Keratinocyte (primary cell): ENCODE measurements at regions not wholly inside any gene's neighbourhood (a gene's known extent, or its start where the extent isn't known, plus 50 kb on each side); places are given as distances from the start of the nearest gene placed in this dataset.

ENCODE experiments used
- DNase-seq: peaks from one replicate; pipeline ENCODE4 v3.0.0-alpha.2; 2011; ENCODE audit warnings: low read depth, missing footprints, low spot score
- FAIRE-seq: peaks from 2 replicates; lab custom pipeline; 2011; peaks lifted over from hg19 to GRCh38; lab: Jason Lieb, UNC
- H2AFZ ChIP-seq: 2 replicates; pipeline ENCODE4 v1.6.0; 2012; ENCODE audit warnings: low read length, control low read depth, inconsistent platforms; ENCODE audit not compliant: control insufficient read depth
- H3K27ac ChIP-seq: 2 replicates; pipeline ENCODE4 v1.5.1; 2011; ENCODE audit warnings: low read length; ENCODE audit not compliant: control insufficient read depth, insufficient read depth
- H3K27me3 ChIP-seq: 3 replicates; pipeline ENCODE4 v1.6.0; 2011; ENCODE audit warnings: low read length; ENCODE audit not compliant: control insufficient read depth, insufficient read depth; ENCODE audit errors: extremely low read depth
- H3K36me3 ChIP-seq, 2 experiments: 2 replicates in 1 of 2; 3 replicates in 1 of 2; pipeline ENCODE4 v1.5.1; 2011; ENCODE audit warnings: low read length in 2 of 2, mild to moderate bottlenecking in 1 of 2; ENCODE audit not compliant: control insufficient read depth in 2 of 2, insufficient read depth in 2 of 2; ENCODE audit errors: extremely low read depth in 1 of 2
- H3K4me1 ChIP-seq: 3 replicates; pipeline ENCODE4 v1.5.1; 2011; ENCODE audit warnings: low read length; ENCODE audit not compliant: control insufficient read depth, insufficient read depth; ENCODE audit errors: extremely low read depth
- H3K4me2 ChIP-seq: 3 replicates; pipeline ENCODE4 v1.6.0; 2011; ENCODE audit warnings: low read depth, low read length; ENCODE audit not compliant: control insufficient read depth, insufficient read depth; ENCODE audit errors: extremely low read depth
- H3K4me3 ChIP-seq, 3 experiments: fragments of 200-600 bp in 1 of 3; sonication (generic) in 1 of 3; 2 replicates in 2 of 3; 3 replicates in 1 of 3; pipeline ENCODE4 v1.5.1; 2011 to 2016; ENCODE audit warnings: low read length in 3 of 3, mild to moderate bottlenecking in 3 of 3, control low read depth in 2 of 3, inconsistent platforms in 1 of 3, low read depth in 1 of 3, mixed read lengths in 1 of 3, mixed run types in 1 of 3, moderate library complexity in 1 of 3; ENCODE audit not compliant: control insufficient read depth in 2 of 3, insufficient read depth in 2 of 3; ENCODE audit errors: extremely low read depth in 1 of 3
- H3K79me2 ChIP-seq: 2 replicates; pipeline ENCODE4 v1.6.0; 2012; ENCODE audit warnings: low read length; ENCODE audit not compliant: control insufficient read depth, insufficient read depth
- H3K9ac ChIP-seq: 3 replicates; pipeline ENCODE4 v1.6.0; 2011; ENCODE audit warnings: low read length; ENCODE audit not compliant: control insufficient read depth, insufficient read depth; ENCODE audit errors: extremely low read depth
- H3K9me1 ChIP-seq: 3 replicates; pipeline ENCODE4 v1.6.0; 2011; ENCODE audit warnings: low read length; ENCODE audit not compliant: control insufficient read depth, insufficient read depth; ENCODE audit errors: extremely low read depth
- H3K9me3 ChIP-seq: 2 replicates; pipeline ENCODE4 v1.5.1; 2012; ENCODE audit warnings: low read depth, low read length; ENCODE audit not compliant: control insufficient read depth
- H4K20me1 ChIP-seq: 3 replicates; pipeline ENCODE4 v1.6.0; 2011; ENCODE audit warnings: low read length; ENCODE audit not compliant: control insufficient read depth, insufficient read depth; ENCODE audit errors: extremely low read depth
- CTCF ChIP-seq, 3 experiments: IDR thresholded peaks in 1 of 3; conservative IDR thresholded peaks in 1 of 3; optimal IDR thresholded peaks in 1 of 3; 2 replicates in 2 of 3; 3 replicates in 1 of 3; pipeline versions ENCODE3 to v1.5.1; 2011; ENCODE audit warnings: low read length in 3 of 3, mild to moderate bottlenecking in 3 of 3, moderate library complexity in 2 of 3, control low read depth in 1 of 3, inconsistent platforms in 1 of 3; ENCODE audit not compliant: insufficient read depth in 2 of 3; ENCODE audit errors: extremely low read depth in 1 of 3
- EZH2 ChIP-seq: IDR thresholded peaks from one replicate; pipeline ENCODE4 v1.6.1; 2012; ENCODE audit warnings: inconsistent platforms, mild to moderate bottlenecking, low read length, moderate library complexity
- dilution Hi-C: fragments of 300-500 bp; cut with MboI; formaldehyde crosslinking; loops from one replicate; pipeline ENCODE4 v1.7.0; 2020; ENCODE audit warnings: low sequenced_read_pairs; ENCODE audit not compliant: extremely low pct_ligation_motif_present

GRCh38 chr16:16815641-16816040 lies 436.7 kb downstream of the NPIPA7 start:
- Histone ChIP-seq H2AFZ (no peak overlapping the region), H3K27me3 (no peaks in the 10 kb centered on the region), H3K36me3 (no peaks in the 10 kb centered on the region), H3K9me1 (no peaks in the 10 kb centered on the region), H3K4me3 (no peak overlapping the region), H3K9me3 (peaks cover 2% of the 10 kb centered on the region), H3K9ac (no peak overlapping the region), H3K79me2 (no peaks in the 10 kb centered on the region), H3K27ac (no peak overlapping the region), H3K4me2 (no peak overlapping the region), H4K20me1 (no peaks in the 10 kb centered on the region), H3K4me1 (no peaks in the 10 kb centered on the region)
- FAIRE-seq = no peak
- dilution Hi-C loops = no loop called here
- TF ChIP-seq EZH2 (no peak), CTCF (optimal IDR thresholded peaks at IDR 0.05 in 1 of 3, IDR thresholded peaks at IDR 0.05 in 1 of 3, conservative IDR thresholded peaks at IDR 0.05 in 1 of 3; ENCODE audit: extremely low read depth in 1 of 3, insufficient read depth in 2 of 3, low read length in 3 of 3) (no peak)
- DNase-seq = no peak

- TF ChIP-seq CTCF (optimal IDR thresholded peaks at IDR 0.05 in 1 of 3, IDR thresholded peaks at IDR 0.05 in 1 of 3, conservative IDR thresholded peaks at IDR 0.05 in 1 of 3; ENCODE audit: extremely low read depth in 1 of 3, insufficient read depth in 2 of 3, low read length in 3 of 3) (no peak), EZH2 (no peak)
- H3K79me2 ChIP-seq = no peaks in the 10 kb centered on the region
- H3K4me2 ChIP-seq = no peak overlapping the region
- no peaks in the 10 kb centered on the region for H3K9me1 ChIP-seq
- no peak overlapping the region for H3K4me3 ChIP-seq
- no peaks in the 10 kb centered on the region for H3K4me1 ChIP-seq
- dilution Hi-C loops = no loop called here
- no peak for DNase-seq
- peaks cover 2% of the 10 kb centered on the region for H3K9me3 ChIP-seq
- no peaks in the 10 kb centered on the region for H4K20me1 ChIP-seq
- no peak overlapping the region for H3K9ac ChIP-seq
- H3K27me3 ChIP-seq = no peaks in the 10 kb centered on the region
- no peak overlapping the region for H2AFZ ChIP-seq
- no peak overlapping the region for H3K27ac ChIP-seq
- no peak for FAIRE-seq
- H3K36me3 ChIP-seq = no peaks in the 10 kb centered on the region
Observed at GRCh38 chr16:16817196-16817595, 438.3 kb downstream of the NPIPA7 start.
